HCT116 (cell line): ENCODE measurements at regions not wholly inside any gene's neighbourhood (a gene's known extent, or its start where the extent isn't known, plus 50 kb on each side); places are given as distances from the start of the nearest gene placed in this dataset.

ENCODE experiments used
- ATAC-seq: fragments of 200-7000 bp; cut with Tn5 transposase; 2 replicates; pipeline ENCODE4 v1.9.1; 2020; ENCODE audit warnings: mild to moderate bottlenecking, moderate library complexity
- BruUV-seq: library from RNA; stranded (reverse); fragments of 400-500 nt; replicated peaks from 2 replicates; lab custom pipeline; 2021; lab: Mats Ljungman, UMichigan
- CTCF ChIA-PET: fragments of 300-600 bp; sonication (Branson Sonifier 250); formaldehyde crosslinking; loops from one replicate; lab custom pipeline; 2021; ENCODE audit warnings: antibody characterized with exemption; lab: Charles Lee
- POLR2A ChIA-PET: fragments of 300-600, 350-600 bp; sonication (Branson Sonifier 250); formaldehyde crosslinking; loops from one replicate; lab custom pipeline; 2021; ENCODE audit warnings: antibody characterized with exemption; lab: Charles Lee
- RAD21 ChIA-PET, 2 experiments: fragments of 300-600 bp; sonication (Branson Sonifier 250); formaldehyde crosslinking; loops; one replicate each; lab custom pipeline; 2023; ENCODE audit warnings: low total read pairs in 2 of 2; ENCODE audit not compliant: uncharacterized antibody in 2 of 2, unreplicated experiment in 2 of 2, low non-redundant PET in 1 of 2; lab: Charles Lee
- DNase-seq: peaks from one replicate; pipeline ENCODE4 v3.0.0-alpha.2; 2010; ENCODE audit warnings: low read depth, low spot score
- H2AFZ ChIP-seq: fragments of 200-600 bp; shearing (Covaris generic), sonication (generic); 2 replicates; pipeline ENCODE4 v1.6.1; 2017; ENCODE audit warnings: low read depth, mixed run types, mixed read lengths, antibody characterized with exemption, low read length; ENCODE audit not compliant: poor library complexity, severe bottlenecking
- H3K27ac ChIP-seq: 2 replicates; pipeline ENCODE4 v1.5.1; 2012; ENCODE audit warnings: low read depth, low read length
- H3K27me3 ChIP-seq: fragments of 200-600 bp; sonication (generic); 2 replicates; pipeline ENCODE4 v1.6.1; 2016; ENCODE audit warnings: mixed run types, low read length, mixed read lengths; ENCODE audit not compliant: insufficient read depth
- H3K36me3 ChIP-seq, 2 experiments: fragments of 200-500 bp in 1 of 2; fragments of 200-600 bp in 1 of 2; sonication (Bioruptor generic) in 1 of 2; sonication (generic) in 1 of 2; 2 replicates each; pipeline versions ENCODE4 v1.5.1 to v1.6.1; 2014 to 2016; ENCODE audit warnings: low read length in 2 of 2, inconsistent platforms in 1 of 2, mixed read lengths in 1 of 2, mixed run types in 1 of 2; ENCODE audit not compliant: insufficient read depth in 2 of 2, control insufficient read depth in 1 of 2
- H3K4me1 ChIP-seq, 2 experiments: fragments of 200-600 bp in 1 of 2; sonication (generic) in 1 of 2; 2 replicates each; pipeline versions ENCODE4 v1.5.1 to v1.6.1; 2012 to 2017; ENCODE audit warnings: low read length in 2 of 2, inconsistent platforms in 1 of 2, mild to moderate bottlenecking in 1 of 2, mixed read lengths in 1 of 2, mixed run types in 1 of 2, moderate library complexity in 1 of 2; ENCODE audit not compliant: insufficient read depth in 2 of 2, control insufficient read depth in 1 of 2
- H3K4me2 ChIP-seq: fragments of 200-600 bp; sonication (generic); 2 replicates; pipeline ENCODE4 v1.6.1; 2017; ENCODE audit warnings: mixed run types, low read length, mixed read lengths
- H3K4me3 ChIP-seq, 2 experiments: fragments of 200-600 bp in 1 of 2; sonication (generic) in 1 of 2; replicated peaks in 1 of 2; 2 replicates each; pipeline ENCODE4 v1.5.1; 2011 to 2016; ENCODE audit warnings: low read length in 2 of 2, control low read depth in 1 of 2, low read depth in 1 of 2, mild to moderate bottlenecking in 1 of 2, mixed read lengths in 1 of 2, mixed run types in 1 of 2
- H3K79me2 ChIP-seq: fragments of 200-600 bp; sonication (generic); 2 replicates; pipeline ENCODE4 v1.6.1; 2017; ENCODE audit warnings: mild to moderate bottlenecking, mixed run types, low read length, moderate library complexity, mixed read lengths; ENCODE audit not compliant: insufficient read depth
- H3K9ac ChIP-seq: fragments of 200-600 bp; sonication (generic); 2 replicates; pipeline ENCODE4 v1.6.1; 2016; ENCODE audit warnings: low read length, mixed read lengths
- H3K9me2 ChIP-seq: fragments of 200-600 bp; sonication (generic), shearing (Covaris generic); 2 replicates; pipeline ENCODE4 v1.6.1; 2017; ENCODE audit warnings: mixed run types, mild to moderate bottlenecking, moderate library complexity; ENCODE audit not compliant: insufficient read depth
- H3K9me3 ChIP-seq, 2 experiments: fragments of 200-500 bp in 1 of 2; fragments of 200-600 bp in 1 of 2; sonication (Bioruptor generic) in 1 of 2; sonication (generic) in 1 of 2; 2 replicates each; pipeline ENCODE4 v1.6.1; 2014 to 2017; ENCODE audit warnings: low read length in 2 of 2, mixed read lengths in 2 of 2, inconsistent platforms in 1 of 2, low read depth in 1 of 2, mild to moderate bottlenecking in 1 of 2, mixed run types in 1 of 2, moderate library complexity in 1 of 2; ENCODE audit not compliant: control insufficient read depth in 1 of 2, insufficient read depth in 1 of 2
- H4K20me1 ChIP-seq: fragments of 200-600 bp; sonication (generic), shearing (Covaris generic); 2 replicates; pipeline ENCODE4 v1.6.1; 2017; ENCODE audit warnings: mixed run types, mild to moderate bottlenecking, moderate library complexity; ENCODE audit not compliant: insufficient read depth
- ATF3 ChIP-seq: IDR thresholded peaks from 2 replicates; pipeline ENCODE4 v1.6.1; 2012
- CEBPB ChIP-seq: IDR thresholded peaks from 2 replicates; pipeline ENCODE4 v1.6.1; 2012; ENCODE audit warnings: low read depth
- CTCF ChIP-seq, 3 experiments: fragments of 200-600 bp in 1 of 3; sonication (generic) in 1 of 3; IDR thresholded peaks in 2 of 3; conservative IDR thresholded peaks in 1 of 3; 2 replicates each; pipeline ENCODE4 v1.5.1; 2012 to 2017; ENCODE audit warnings: low read depth in 2 of 3, low read length in 2 of 3, antibody characterized with exemption in 1 of 3, borderline replicate concordance in 1 of 3, control low read depth in 1 of 3, mild to moderate bottlenecking in 1 of 3, mixed read lengths in 1 of 3, mixed run types in 1 of 3, moderate library complexity in 1 of 3; ENCODE audit not compliant: insufficient read depth in 1 of 3
- EGR1 ChIP-seq: IDR thresholded peaks from 2 replicates; pipeline ENCODE4 v1.6.1; 2012; ENCODE audit warnings: low read depth
- ELF1 ChIP-seq: IDR thresholded peaks from 2 replicates; pipeline ENCODE4 v1.6.1; 2012; ENCODE audit warnings: low read depth, borderline replicate concordance
- EZH2 ChIP-seq: fragments of 200-600 bp; sonication (generic); IDR thresholded peaks from 2 replicates; pipeline ENCODE4 v1.6.1; 2017; ENCODE audit warnings: antibody characterized with exemption, mixed run types
- FOSL1 ChIP-seq: IDR thresholded peaks from 2 replicates; pipeline ENCODE4 v1.6.1; 2012; ENCODE audit warnings: low read depth
- JUND ChIP-seq: IDR thresholded peaks from 2 replicates; pipeline ENCODE4 v1.6.1; 2012
- MAX ChIP-seq: IDR thresholded peaks from 2 replicates; pipeline ENCODE4 v1.6.1; 2012
- POLR2A ChIP-seq: IDR thresholded peaks from 2 replicates; pipeline ENCODE4 v1.7.0; 2011; ENCODE audit warnings: borderline replicate concordance; ENCODE audit not compliant: insufficient read depth, insufficient read length; ENCODE audit errors: extremely low read depth
- POLR2AphosphoS5 ChIP-seq: IDR thresholded peaks from 2 replicates; pipeline ENCODE4 v1.6.1; 2011; ENCODE audit warnings: mild to moderate bottlenecking, low read depth, low read length, moderate library complexity
- RAD21 ChIP-seq: IDR thresholded peaks from 2 replicates; pipeline ENCODE4 v1.6.1; 2012; ENCODE audit warnings: low read depth, mild to moderate bottlenecking
- REST ChIP-seq: IDR thresholded peaks from 2 replicates; pipeline ENCODE4 v1.6.1; 2012; ENCODE audit warnings: low read depth
- SIN3A ChIP-seq: IDR thresholded peaks from 2 replicates; pipeline ENCODE4 v1.6.1; 2012; ENCODE audit warnings: low read depth
- SRF ChIP-seq: IDR thresholded peaks from 2 replicates; pipeline ENCODE4 v1.6.1; 2012; ENCODE audit warnings: low read depth
- TCF7L2 ChIP-seq: IDR thresholded peaks from 2 replicates; pipeline ENCODE4 v1.7.0; 2011; ENCODE audit warnings: borderline replicate concordance, inconsistent platforms; ENCODE audit not compliant: insufficient read depth, insufficient read length; ENCODE audit errors: extremely low read depth
- ZBTB33 ChIP-seq: IDR thresholded peaks from 2 replicates; pipeline ENCODE4 v1.6.1; 2011; ENCODE audit warnings: mild to moderate bottlenecking, low read length, moderate library complexity; ENCODE audit not compliant: insufficient replicate concordance; ENCODE audit errors: extremely low read depth
- ZFX ChIP-seq: fragments of 450-650 bp; IDR thresholded peaks from 2 replicates; pipeline ENCODE4 v1.6.1; 2017
- ZNF274 ChIP-seq: fragments of 200-500 bp; sonication (Bioruptor generic); IDR thresholded peaks from 2 replicates; pipeline ENCODE4 v1.6.1; 2014; ENCODE audit warnings: mild to moderate bottlenecking, low read depth, low read length, inconsistent platforms
- intact Hi-C: fragments of 100-400 bp; cut with micrococcal nuclease; formaldehyde crosslinking; loops from 2 replicates; pipeline ENCODE4 v1.10.0; 2022

- Histone ChIP-seq H4K20me1 (no peaks in the 10 kb centered on the region), H3K4me2 (no peak overlapping the region), H3K4me3 (no peak overlapping the region), H3K27me3 (no peaks in the 10 kb centered on the region), H3K27ac (no peak overlapping the region), H3K9me3 (no peaks in the 10 kb centered on the region), H3K36me3 (no peaks in the 10 kb centered on the region), H3K9me2 (no peaks in the 10 kb centered on the region), H3K4me1 (no peaks in the 10 kb centered on the region), H3K9ac (no peak overlapping the region), H3K79me2 (no peaks in the 10 kb centered on the region), H2AFZ (no peak overlapping the region)
- intact Hi-C loops: no loop called here
- POLR2A ChIA-PET: no interaction called here
- TF ChIP-seq REST: no peak
- TF ChIP-seq TCF7L2: no peak
- no peak for TF ChIP-seq ELF1
- TF ChIP-seq FOSL1: no peak
- no peak for TF ChIP-seq CEBPB
- TF ChIP-seq ZNF274: no peak
- TF ChIP-seq SIN3A: no peak
- TF ChIP-seq MAX: no peak
- no peak for TF ChIP-seq ZBTB33
- no peak for TF ChIP-seq SRF
- no peak for TF ChIP-seq ATF3
- no peak for TF ChIP-seq EZH2
- no peak for TF ChIP-seq JUND
- TF ChIP-seq CTCF (IDR thresholded peaks at IDR 0.05 in 2 of 3, conservative IDR thresholded peaks at IDR 0.05 in 1 of 3; ENCODE audit: borderline replicate concordance in 1 of 3, insufficient read depth in 1 of 3, low read depth in 2 of 3, low read length in 2 of 3): no peak
- TF ChIP-seq RAD21: no peak
- no peak for TF ChIP-seq EGR1
- no peak for TF ChIP-seq POLR2AphosphoS5
- no peak for TF ChIP-seq POLR2A
- TF ChIP-seq ZFX: no peak
- CTCF ChIA-PET: no interaction called here
- RAD21 ChIA-PET: no interaction called here
- DNase-seq: no peak
- no TSS peak for BruUV-seq
- ATAC-seq: no peak
These were observed 90.7 kb upstream of the RAB18 start for GRCh38 chr10:27413387-27413786.
